NAMALWA (cell line): ENCODE measurements at regions not wholly inside any gene's neighbourhood (a gene's known extent, or its start where the extent isn't known, plus 50 kb on each side); places are given as distances from the start of the nearest gene placed in this dataset.

ENCODE experiments used
- DNase-seq: peaks from one replicate; pipeline ENCODE4 v3.0.0-alpha.2; 2015; ENCODE audit warnings: low spot score

- DNase-seq: no peak
Measured at GRCh38 chr15:94053626-94054025, 177.7 kb upstream of the MCTP2 start.

GRCh38 chr15:94052711-94053110, 178.7 kb upstream of the MCTP2 start:
- DNase-seq: no peak

GRCh38 chr15:94047566-94047965, 183.8 kb upstream of the MCTP2 start:
- no peak for DNase-seq

GRCh38 chr15:94042180-94042928, 189.0 kb upstream of the MCTP2 start:
- DNase-seq: no peak

- no peak for DNase-seq
Measured at GRCh38 chr15:94041746-94042145, 189.6 kb upstream of the MCTP2 start.

GRCh38 chr15:94040541-94041248, 190.7 kb upstream of the MCTP2 start:
- DNase-seq: peak; percentile 10

GRCh38 chr15:94036156-94036555, 195.2 kb upstream of the MCTP2 start:
- no peak for DNase-seq

GRCh38 chr15:94033683-94034020, 197.7 kb upstream of the MCTP2 start:
- no peak for DNase-seq

GRCh38 chr15:94033014-94033682, 198.2 kb upstream of the MCTP2 start:
- DNase-seq: no peak

GRCh38 chr15:94032571-94032970, 198.8 kb upstream of the MCTP2 start:
- no peak for DNase-seq

- DNase-seq: no peak
Measured at GRCh38 chr15:94031072-94031471, 200.3 kb upstream of the MCTP2 start.

GRCh38 chr15:94029495-94029894, 201.9 kb upstream of the MCTP2 start:
- no peak for DNase-seq

- no peak for DNase-seq
Measured at GRCh38 chr15:94028809-94029208, 202.6 kb upstream of the MCTP2 start.

- no peak for DNase-seq
Measured at GRCh38 chr15:94028121-94028520, 203.2 kb upstream of the MCTP2 start.

- no peak for DNase-seq
Measured at GRCh38 chr15:94027581-94027980, 203.8 kb upstream of the MCTP2 start.

- no peak for DNase-seq
Measured at GRCh38 chr15:94026458-94027304, 204.7 kb upstream of the MCTP2 start.

- no peak for DNase-seq
Measured at GRCh38 chr15:94023531-94023930, 207.8 kb upstream of the MCTP2 start.

- DNase-seq: no peak
Measured at GRCh38 chr15:94021621-94022320, 209.6 kb upstream of the MCTP2 start.

- no peak for DNase-seq
Measured at GRCh38 chr15:94019062-94019461, 212.3 kb upstream of the MCTP2 start.

GRCh38 chr15:94015324-94015723, 216.0 kb upstream of the MCTP2 start:
- DNase-seq: no peak
